SU-DHL-6 (cell line): ENCODE measurements at regions not wholly inside any gene's neighbourhood (a gene's known extent, or its start where the extent isn't known, plus 50 kb on each side); places are given as distances from the start of the nearest gene placed in this dataset.

Source experiments
- CTCF ChIP-seq: fragments of 200-600 bp; sonication (generic); IDR thresholded peaks from one replicate; pipeline ENCODE4 v1.5.1; 2017; ENCODE audit warnings: antibody characterized with exemption, mild to moderate bottlenecking, low read length, moderate library complexity; ENCODE audit not compliant: insufficient read depth, poor library complexity, severe bottlenecking
- EZH2phosphoT487 ChIP-seq: fragments of 200-600 bp; sonication (generic), shearing (Covaris generic); conservative IDR thresholded peaks from 2 replicates; pipeline ENCODE4 v1.6.1; 2018; ENCODE audit warnings: mild to moderate bottlenecking, antibody characterized with exemption, low read length, moderate library complexity, mixed read lengths

GRCh38 chr10:21167288-21168010 lies 270.3 kb upstream of the NEBL start:
- TF ChIP-seq CTCF (no peak), EZH2phosphoT487 (no peak)
